ENCODE measurements at regions not wholly inside any gene's neighbourhood (a gene's known extent, or its start where the extent isn't known, plus 50 kb on each side); places are given as distances from the start of the nearest gene placed in this dataset.

- intact Hi-C loops (cut with micrococcal nuclease), result no loop called here
- H3K4me1 Mint-ChIP-seq, result no peaks in the 10 kb centered on the region
- H3K9me3 Mint-ChIP-seq, result peaks cover 17% of the 10 kb centered on the region
- H3K27ac Mint-ChIP-seq, result no peak overlapping the region
- ATAC-seq (ENCODE audit: low read depth), result no peak
- DNase-seq, result no peak
- no peaks in the 10 kb centered on the region for H3K36me3 Mint-ChIP-seq (ENCODE audit: low read depth)
- no peak overlapping the region for H3K4me3 Mint-ChIP-seq
- TF ChIP-seq, protein P1, sequence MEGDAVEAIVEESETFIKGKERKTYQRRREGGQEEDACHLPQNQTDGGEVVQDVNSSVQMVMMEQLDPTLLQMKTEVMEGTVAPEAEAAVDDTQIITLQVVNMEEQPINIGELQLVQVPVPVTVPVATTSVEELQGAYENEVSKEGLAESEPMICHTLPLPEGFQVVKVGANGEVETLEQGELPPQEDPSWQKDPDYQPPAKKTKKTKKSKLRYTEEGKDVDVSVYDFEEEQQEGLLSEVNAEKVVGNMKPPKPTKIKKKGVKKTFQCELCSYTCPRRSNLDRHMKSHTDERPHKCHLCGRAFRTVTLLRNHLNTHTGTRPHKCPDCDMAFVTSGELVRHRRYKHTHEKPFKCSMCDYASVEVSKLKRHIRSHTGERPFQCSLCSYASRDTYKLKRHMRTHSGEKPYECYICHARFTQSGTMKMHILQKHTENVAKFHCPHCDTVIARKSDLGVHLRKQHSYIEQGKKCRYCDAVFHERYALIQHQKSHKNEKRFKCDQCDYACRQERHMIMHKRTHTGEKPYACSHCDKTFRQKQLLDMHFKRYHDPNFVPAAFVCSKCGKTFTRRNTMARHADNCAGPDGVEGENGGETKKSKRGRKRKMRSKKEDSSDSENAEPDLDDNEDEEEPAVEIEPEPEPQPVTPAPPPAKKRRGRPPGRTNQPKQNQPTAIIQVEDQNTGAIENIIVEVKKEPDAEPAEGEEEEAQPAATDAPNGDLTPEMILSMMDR (IDR thresholded peaks at IDR 0.05), result no peak
- no peaks in the 10 kb centered on the region for H3K27me3 Mint-ChIP-seq
- ChIA-PET POLR2A (no interaction called here), CTCF (no interaction called here)
Observed at GRCh38 chr5:103441523-103441922, 121.1 kb downstream of the NUDT12 start.

- TF ChIP-seq, protein P1 (IDR thresholded peaks at IDR 0.05), result no peak
- Mint-ChIP-seq H3K9me3 (peaks cover 17% of the 10 kb centered on the region), H3K27ac (no peak overlapping the region), H3K36me3 (ENCODE audit: low read depth) (no peaks in the 10 kb centered on the region), H3K4me1 (no peaks in the 10 kb centered on the region), H3K4me3 (no peak overlapping the region), H3K27me3 (no peaks in the 10 kb centered on the region)
- ATAC-seq (ENCODE audit: low read depth) (no peak), DNase-seq (no peak)
- ChIA-PET CTCF (no interaction called here), POLR2A (no interaction called here)
- intact Hi-C loops (cut with micrococcal nuclease), result no loop called here
Observed at GRCh38 chr5:103439007-103439406, 123.6 kb downstream of the NUDT12 start.

- DNase-seq (no peak), ATAC-seq (ENCODE audit: low read depth) (no peak)
- intact Hi-C loops (cut with micrococcal nuclease), result no loop called here
- Mint-ChIP-seq H3K27ac (no peak overlapping the region), H3K4me1 (no peaks in the 10 kb centered on the region), H3K4me3 (no peak overlapping the region), H3K27me3 (no peaks in the 10 kb centered on the region), H3K9me3 (peaks cover 17% of the 10 kb centered on the region), H3K36me3 (ENCODE audit: low read depth) (no peaks in the 10 kb centered on the region)
- ChIA-PET POLR2A (no interaction called here), CTCF (no interaction called here)
- TF ChIP-seq, protein P1 (IDR thresholded peaks at IDR 0.05), result no peak
Observed at GRCh38 chr5:103436656-103437055, 125.9 kb downstream of the NUDT12 start.

DNA sequence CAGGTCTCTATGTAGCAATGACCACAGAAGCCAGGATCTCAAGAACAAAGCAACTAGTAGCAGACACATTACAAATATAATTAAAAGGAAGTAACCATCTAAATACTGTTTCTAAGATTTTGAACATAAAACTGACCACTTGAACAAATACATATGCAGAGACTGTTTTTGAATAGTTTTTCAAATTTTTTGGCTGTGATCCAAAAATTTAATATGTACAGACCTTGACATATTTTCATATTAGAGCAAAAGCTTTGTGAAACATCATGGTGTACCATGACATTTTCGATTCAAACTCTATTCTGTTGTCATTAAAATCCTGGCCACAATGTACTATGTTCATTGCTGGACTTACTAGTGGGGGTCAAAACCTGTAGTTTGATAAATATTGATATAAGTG is 126.5 kb downstream of the NUDT12 start:
- intact Hi-C loops (cut with micrococcal nuclease), result no loop called here
- ChIA-PET POLR2A (no interaction called here), CTCF (no interaction called here)
- no peaks in the 10 kb centered on the region for H3K4me1 Mint-ChIP-seq
- no peak overlapping the region for H3K27ac Mint-ChIP-seq
- no peaks in the 10 kb centered on the region for H3K27me3 Mint-ChIP-seq
- DNase-seq (no peak), ATAC-seq (ENCODE audit: low read depth) (no peak)
- peaks cover 17% of the 10 kb centered on the region for H3K9me3 Mint-ChIP-seq
- H3K4me3 Mint-ChIP-seq, result no peak overlapping the region
- TF ChIP-seq, protein P1 (IDR thresholded peaks at IDR 0.05), result no peak
- no peaks in the 10 kb centered on the region for H3K36me3 Mint-ChIP-seq (ENCODE audit: low read depth)

DNA sequence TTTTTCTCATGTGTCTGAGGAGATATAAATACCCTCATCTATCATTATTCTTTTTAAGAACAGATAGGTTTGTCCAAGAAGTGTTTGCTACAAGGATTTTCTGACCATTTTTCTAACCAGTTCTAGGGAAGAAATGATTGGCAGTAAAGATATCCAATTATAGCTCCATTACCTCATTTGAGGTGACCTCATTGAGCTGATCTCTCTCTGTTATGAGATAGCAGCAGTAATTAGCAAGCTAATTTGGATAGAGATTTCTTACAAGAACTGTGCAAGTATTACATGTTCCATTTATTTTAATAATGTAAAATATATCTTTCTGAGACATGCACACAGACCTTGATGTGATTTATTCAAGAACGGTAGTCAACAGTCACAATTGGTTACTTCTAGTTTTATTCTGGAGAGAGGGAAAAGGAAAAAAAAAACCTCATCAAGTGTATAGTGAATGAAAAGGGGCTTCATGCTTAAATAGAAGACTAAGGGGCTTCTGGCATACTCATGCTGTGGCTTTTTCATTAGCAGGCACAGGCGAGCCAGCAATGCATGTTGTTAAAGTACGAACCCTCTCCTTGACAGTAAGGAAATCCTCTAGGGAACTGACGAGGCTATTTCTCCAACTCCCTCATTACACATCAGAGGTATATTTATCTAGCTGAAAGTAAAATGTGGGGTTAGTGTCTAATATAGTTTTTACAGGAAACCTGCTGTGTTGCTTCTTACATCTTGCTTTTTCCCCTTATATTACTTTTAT is 127.3 kb downstream of the NUDT12 start:
- no peaks in the 10 kb centered on the region for H3K27me3 Mint-ChIP-seq
- POLR2A ChIA-PET, result no interaction called here

More for the DNA sequence above, 127.3 kb downstream of the NUDT12 start:
- Mint-ChIP-seq H3K9me3 (peaks cover 15% of the 10 kb centered on the region), H3K4me3 (no peak overlapping the region), H3K36me3 (ENCODE audit: low read depth) (no peaks in the 10 kb centered on the region), H3K4me1 (no peaks in the 10 kb centered on the region), H3K27ac (no peak overlapping the region)
- TF ChIP-seq, protein P1 (IDR thresholded peaks at IDR 0.05), result no peak
- DNase-seq (no peak), ATAC-seq (ENCODE audit: low read depth) (no peak)
- intact Hi-C loops (cut with micrococcal nuclease), result no loop called here
- CTCF ChIA-PET, result no interaction called here
